ENCODE measurements at regions not wholly inside any gene's neighbourhood (a gene's known extent, or its start where the extent isn't known, plus 50 kb on each side); places are given as distances from the start of the nearest gene placed in this dataset.

- no peak for DNase-seq
These were observed 185.7 kb upstream of the GHITM start for GRCh38 chr10:83953589-83953988.

- DNase-seq, result no peak
These were observed 185.0 kb upstream of the GHITM start for GRCh38 chr10:83954193-83954799.

GRCh38 chr10:83955406-83955805 lies 183.9 kb upstream of the GHITM start:
- no peak for DNase-seq

GRCh38 chr10:83957168-83957947 lies 182.0 kb upstream of the GHITM start:
- no peak for DNase-seq

- DNase-seq, result no peak
These were observed 180.0 kb upstream of the GHITM start for GRCh38 chr10:83959328-83959727.

- no peak for DNase-seq
These were observed 179.2 kb upstream of the GHITM start for GRCh38 chr10:83960125-83960524.

GRCh38 chr10:83961620-83962019 lies 177.7 kb upstream of the GHITM start:
- DNase-seq, result no peak

- no peak for DNase-seq
These were observed 175.9 kb upstream of the GHITM start for GRCh38 chr10:83963446-83963845.

GRCh38 chr10:83965473-83965872 lies 173.8 kb upstream of the GHITM start:
- DNase-seq, result no peak

- no peak for DNase-seq
These were observed 171.3 kb upstream of the GHITM start for GRCh38 chr10:83968052-83968451.

GRCh38 chr10:83978681-83979383 lies 160.5 kb upstream of the GHITM start:
- DNase-seq, result no peak

- DNase-seq, result no peak
These were observed 156.5 kb upstream of the GHITM start for GRCh38 chr10:83982812-83983211.

GRCh38 chr10:83983578-83984255 lies 155.6 kb upstream of the GHITM start:
- DNase-seq, result no peak

- DNase-seq, result no peak
These were observed 155.1 kb upstream of the GHITM start for GRCh38 chr10:83984256-83984640.

GRCh38 chr10:83986800-83987199 lies 152.5 kb upstream of the GHITM start:
- no peak for DNase-seq

GRCh38 chr10:83987216-83987615 lies 152.1 kb upstream of the GHITM start:
- DNase-seq, result no peak

- no peak for DNase-seq
These were observed 150.9 kb upstream of the GHITM start for GRCh38 chr10:83988435-83988834.

- DNase-seq, result no peak
These were observed 149.2 kb upstream of the GHITM start for GRCh38 chr10:83990126-83990525.

GRCh38 chr10:83991986-83992753 lies 147.1 kb upstream of the GHITM start:
- no peak for DNase-seq

GRCh38 chr10:83994325-83994724 lies 145.0 kb upstream of the GHITM start:
- DNase-seq, result no peak

GRCh38 chr10:83995738-83996331 lies 143.5 kb upstream of the GHITM start:
- DNase-seq, result no peak

GRCh38 chr10:84004221-84004620 lies 135.1 kb upstream of the GHITM start:
- DNase-seq, result no peak
